Adrenal gland (tissue), 9 donors: ENCODE measurements at regions not wholly inside any gene's neighbourhood (a gene's known extent, or its start where the extent isn't known, plus 50 kb on each side); places are given as distances from the start of the nearest gene placed in this dataset.

Experiments used
- DNase-seq, 7 donors: peaks; one replicate each; pipeline ENCODE4 v3.0.0-alpha.2; 2019 to 2020
- H3K27ac ChIP-seq, 5 donors: fragments of 200-600 bp; sonication (generic) in 4 of 5; 1 replicate in 3 of 5; 2 replicates in 2 of 5; pipeline versions ENCODE4 v1.5.1 to v1.8.0; 2016 to 2020; ENCODE audit warnings: mild to moderate bottlenecking in 1 of 5
- H3K27me3 ChIP-seq: fragments of 200-600 bp; 2 replicates; pipeline ENCODE4 v1.8.0; 2021
- H3K36me3 ChIP-seq, 2 donors: fragments of 200-600 bp; replicated peaks in 1 of 2; 1 replicate in 1 of 2; 2 replicates in 1 of 2; pipeline versions ENCODE4 v1.5.1 to v1.8.0; 2018 to 2022
- H3K4me1 ChIP-seq, 2 donors: fragments of 200-600 bp; replicated peaks in 1 of 2; 1 replicate in 1 of 2; 2 replicates in 1 of 2; pipeline versions ENCODE4 v1.5.1 to v1.8.0; 2018 to 2021
- H3K4me3 ChIP-seq, 4 donors: fragments of 200-600 bp; sonication (generic) in 3 of 4; one replicate each; pipeline ENCODE4 v1.5.1; 2016 to 2018
- H3K9me3 ChIP-seq, 3 donors: fragments of 200-600 bp; sonication (generic) in 1 of 3; replicated peaks in 1 of 3; 1 replicate in 2 of 3; 2 replicates in 1 of 3; pipeline versions ENCODE4 v1.5.1 to v1.8.0; 2016 to 2021
- POLR2A ChIP-seq, 2 donors: fragments of 450-650 bp; IDR thresholded peaks; one replicate each; pipeline ENCODE4 v1.6.1; 2017; ENCODE audit warnings: antibody characterized with exemption in 2 of 2, mild to moderate bottlenecking in 2 of 2, moderate library complexity in 1 of 2
- WGBS, 4 donors: extraction: QIAGEN DNeasy Blood & Tissue Kit in 2 of 4; methylation state at CpG; one replicate each; pipeline versions ENCODE4 v1.1.5 to v1.1.7; 2013 to 2017; 5-methylcytosine and 5-hydroxymethylcytosine counted together
- intact Hi-C, 2 donors: fragments of 100-400 bp; cut with DNase I; formaldehyde crosslinking; loops; one replicate each; pipeline versions ENCODE4 v1.14.1 to v1.15.0; 2022 to 2023
- TF ChIP-seq, protein P1 (sequence below), 6 experiments: fragments of 450-650 bp in 4 of 6; fragments of 200-600 bp in 2 of 6; sonication (generic) in 1 of 6; IDR thresholded peaks; 1 replicate in 5 of 6; 2 replicates in 1 of 6; pipeline versions ENCODE4 v1.5.1 to v1.8.0; 2016 to 2021; ENCODE audit warnings: antibody characterized with exemption in 6 of 6, mild to moderate bottlenecking in 2 of 6, moderate library complexity in 1 of 6
- donor health status: healthy with polysubstance abuse.
- donor health status: Bipolar disorder and iron deficiency.
- donor health status: DM: yes; HTN: yes; CAD: no.
- donor health status: DM: no; HTN: no; CAD: no.
- donor health status: DM: no; HTN: no; CAD: no.

DNA sequence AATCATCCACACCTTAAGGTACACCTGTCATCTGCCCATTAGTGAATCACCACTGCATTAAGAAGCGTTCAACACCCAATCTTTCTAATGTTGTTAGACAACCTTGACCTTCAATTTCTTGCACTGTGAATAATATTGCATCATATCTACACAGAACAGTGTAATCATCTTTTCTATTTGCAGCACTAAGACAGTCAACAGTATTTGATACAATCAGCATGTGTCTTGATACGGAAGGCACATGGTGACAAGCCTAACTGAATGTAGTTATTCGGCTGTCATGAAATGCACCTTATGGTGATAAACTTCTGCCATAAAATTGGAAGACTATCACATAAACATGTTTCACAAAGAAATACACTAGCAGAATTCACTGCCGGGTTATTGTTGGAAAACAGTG, 253.9 kb upstream of the THRB start:
- Histone ChIP-seq H3K9me3 (no peaks in the 10 kb centered on the region), H3K27me3 (no peaks in the 10 kb centered on the region), H3K27ac (no peak overlapping the region), H3K4me3 (no peak overlapping the region), H3K4me1 (no peaks in the 10 kb centered on the region), H3K36me3 (no peaks in the 10 kb centered on the region)
- intact Hi-C loops: no loop called here
- TF ChIP-seq, protein P1, sequence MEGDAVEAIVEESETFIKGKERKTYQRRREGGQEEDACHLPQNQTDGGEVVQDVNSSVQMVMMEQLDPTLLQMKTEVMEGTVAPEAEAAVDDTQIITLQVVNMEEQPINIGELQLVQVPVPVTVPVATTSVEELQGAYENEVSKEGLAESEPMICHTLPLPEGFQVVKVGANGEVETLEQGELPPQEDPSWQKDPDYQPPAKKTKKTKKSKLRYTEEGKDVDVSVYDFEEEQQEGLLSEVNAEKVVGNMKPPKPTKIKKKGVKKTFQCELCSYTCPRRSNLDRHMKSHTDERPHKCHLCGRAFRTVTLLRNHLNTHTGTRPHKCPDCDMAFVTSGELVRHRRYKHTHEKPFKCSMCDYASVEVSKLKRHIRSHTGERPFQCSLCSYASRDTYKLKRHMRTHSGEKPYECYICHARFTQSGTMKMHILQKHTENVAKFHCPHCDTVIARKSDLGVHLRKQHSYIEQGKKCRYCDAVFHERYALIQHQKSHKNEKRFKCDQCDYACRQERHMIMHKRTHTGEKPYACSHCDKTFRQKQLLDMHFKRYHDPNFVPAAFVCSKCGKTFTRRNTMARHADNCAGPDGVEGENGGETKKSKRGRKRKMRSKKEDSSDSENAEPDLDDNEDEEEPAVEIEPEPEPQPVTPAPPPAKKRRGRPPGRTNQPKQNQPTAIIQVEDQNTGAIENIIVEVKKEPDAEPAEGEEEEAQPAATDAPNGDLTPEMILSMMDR (IDR thresholded peaks at IDR 0.05): no peak
- TF ChIP-seq POLR2A (IDR thresholded peaks at IDR 0.05): no peak
- DNase-seq: no peak
- 68 to 76% (median 69%) methylated on average over 4 of the region's 4 CpGs for WGBS, 4 donors

DNA sequence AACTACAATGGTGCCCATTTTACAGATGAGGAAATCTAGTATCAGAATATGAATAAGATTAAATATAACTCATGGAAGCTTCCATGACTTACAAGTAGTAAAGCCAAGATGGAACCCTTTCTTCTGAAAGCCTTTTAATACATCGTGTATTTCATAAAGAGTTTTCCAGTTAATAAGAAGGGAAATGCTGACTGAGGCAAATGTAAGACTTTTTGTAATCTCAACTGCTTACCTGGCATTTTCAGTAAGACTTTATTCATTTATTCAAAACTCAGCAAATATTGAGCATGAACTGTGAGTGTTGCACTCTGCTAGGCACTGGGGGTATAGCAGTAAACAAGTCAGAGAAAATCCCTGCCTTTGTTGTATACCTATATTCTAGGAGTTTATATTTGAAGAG, 256.4 kb upstream of the THRB start:
- no peaks in the 10 kb centered on the region for H3K27me3 ChIP-seq
- DNase-seq: no peak
- H3K4me1 ChIP-seq: no peaks in the 10 kb centered on the region
- TF ChIP-seq POLR2A (IDR thresholded peaks at IDR 0.05): no peak
- TF ChIP-seq, protein P1 (IDR thresholded peaks at IDR 0.05): no peak
- H3K4me3 ChIP-seq: no peak overlapping the region
- WGBS, 4 donors: 84 to 97% (median 93%) methylated on average over 1 of the region's 1 CpG
- intact Hi-C loops: no loop called here
- H3K27ac ChIP-seq: no peak overlapping the region
- no peaks in the 10 kb centered on the region for H3K36me3 ChIP-seq
- no peaks in the 10 kb centered on the region for H3K9me3 ChIP-seq

DNA sequence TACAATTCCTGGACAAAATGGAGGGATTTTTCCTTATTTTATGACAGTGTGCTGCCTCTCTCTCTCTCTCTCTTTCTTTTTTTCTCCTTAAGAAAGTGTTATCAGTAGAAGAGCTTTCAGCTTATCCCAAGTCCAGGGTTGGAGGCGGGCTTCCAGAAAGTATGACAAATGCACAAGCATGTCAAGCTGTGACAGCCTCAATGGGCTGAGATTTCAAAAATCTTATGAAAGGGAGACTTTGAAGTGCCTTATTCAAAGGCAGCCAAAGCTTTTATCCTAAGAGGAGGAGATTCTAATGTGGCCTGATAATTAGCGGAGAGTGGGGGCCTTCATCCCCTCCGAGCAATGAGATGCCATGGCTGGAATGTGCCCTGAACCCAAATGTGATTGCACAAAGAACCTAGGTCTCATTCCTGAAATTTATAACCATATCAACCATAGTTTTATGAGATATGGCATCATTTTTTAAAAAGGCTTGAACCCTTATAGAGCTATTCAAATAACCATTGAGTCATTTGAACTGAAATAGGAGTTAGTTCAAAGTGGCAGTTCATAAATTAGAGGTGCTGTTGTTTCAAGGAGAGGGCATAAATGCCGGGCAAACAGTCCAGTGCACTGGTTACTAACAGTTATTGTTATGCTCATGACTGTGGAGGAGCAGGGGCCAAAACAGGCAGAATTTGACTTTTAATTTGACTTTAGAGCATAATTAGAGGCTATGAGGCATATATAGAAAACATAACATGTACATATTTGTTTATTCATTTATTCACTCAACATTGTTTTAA, 261.6 kb upstream of the THRB start:
- Histone ChIP-seq H3K4me1 (no peaks in the 10 kb centered on the region), H3K27ac (no peak overlapping the region), H3K9me3 (no peaks in the 10 kb centered on the region), H3K27me3 (no peaks in the 10 kb centered on the region), H3K4me3 (no peak overlapping the region), H3K36me3 (no peaks in the 10 kb centered on the region)
- DNase-seq: no peak
- intact Hi-C loops: no loop called here
- TF ChIP-seq, protein P1 (IDR thresholded peaks at IDR 0.05): no peak
- TF ChIP-seq POLR2A (IDR thresholded peaks at IDR 0.05): no peak
- 57 to 74% (median 62%) methylated on average over 4 of the region's 4 CpGs for WGBS, 4 donors

- DNase-seq: no peak
- TF ChIP-seq POLR2A (IDR thresholded peaks at IDR 0.05): no peak
- TF ChIP-seq, protein P1 (IDR thresholded peaks at IDR 0.05): no peak
- Histone ChIP-seq H3K36me3 (no peaks in the 10 kb centered on the region), H3K27ac (no peak overlapping the region), H3K9me3 (no peaks in the 10 kb centered on the region), H3K27me3 (peaks cover 7% of the 10 kb centered on the region), H3K4me3 (no peak overlapping the region), H3K4me1 (no peaks in the 10 kb centered on the region)
- WGBS, 4 donors: 69 to 78% (median 76%) methylated on average over 11 of the region's 11 CpGs
- intact Hi-C loops: no loop called here
Observed at GRCh38 chr3:24763393-24763792, 268.7 kb upstream of the THRB start.
